Uterus (tissue), 2 donors: ENCODE measurements at regions not wholly inside any gene's neighbourhood (a gene's known extent, or its start where the extent isn't known, plus 50 kb on each side); places are given as distances from the start of the nearest gene placed in this dataset.

Experiments
- CTCF ChIP-seq, 4 experiments: fragments of 200-600 bp in 2 of 4; fragments of 450-650 bp in 2 of 4; sonication (generic) in 2 of 4; IDR thresholded peaks; one replicate each; pipeline ENCODE4 v1.5.1; 2016 to 2019; ENCODE audit warnings: antibody characterized with exemption in 4 of 4, mild to moderate bottlenecking in 2 of 4, moderate library complexity in 1 of 4
- POLR2A ChIP-seq, 2 donors: fragments of 450-650 bp; IDR thresholded peaks; one replicate each; pipeline ENCODE4 v1.6.1; 2016; ENCODE audit warnings: antibody characterized with exemption in 2 of 2, mild to moderate bottlenecking in 1 of 2, moderate library complexity in 1 of 2

- TF ChIP-seq CTCF (IDR thresholded peaks at IDR 0.05): no peak
- no peak for TF ChIP-seq POLR2A (IDR thresholded peaks at IDR 0.05)
These were observed 70.6 kb upstream of the MPEG1 start for GRCh38 chr11:59283311-59283710.
